ENCODE measurements at regions not wholly inside any gene's neighbourhood (a gene's known extent, or its start where the extent isn't known, plus 50 kb on each side); places are given as distances from the start of the nearest gene placed in this dataset.

DNA sequence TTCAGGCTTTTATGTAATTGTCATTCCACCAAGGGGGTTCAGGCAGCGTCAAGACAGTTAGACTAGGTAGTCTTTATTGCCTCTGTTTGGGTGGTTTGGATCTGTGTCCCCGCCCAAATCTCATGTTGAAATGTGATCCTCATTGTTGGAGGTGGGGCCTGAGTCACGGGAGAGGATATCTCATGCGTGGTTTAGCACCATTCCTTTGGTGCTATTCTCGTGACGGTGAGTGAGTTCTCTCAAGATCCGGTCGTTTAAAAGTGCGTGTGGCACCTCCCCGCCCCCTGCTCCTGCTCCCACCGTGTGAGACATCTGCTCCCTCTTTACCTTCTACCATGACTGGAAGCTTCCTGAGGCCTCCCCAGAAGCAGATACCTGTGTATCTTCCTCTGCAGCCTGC lies 51.3 kb upstream of the FOXC1 start:
- ChIA-PET POLR2A (no interaction called here), CTCF (interaction anchor here (2.1 to 2.2 kb wide), 2 partner anchors 14 to 38 kb away, joined by 6 to 7 read pairs; no protein-coding TSS in a partner anchor)
- TF ChIP-seq CTCF (IDR thresholded peaks at IDR 0.05; ENCODE audit: control extremely low read depth, extremely low read depth, low read depth, missing control alignments): no peak
- DNase-seq (ENCODE audit: extremely low spot score): no peak

Measured in GM10248 (cell line).